Mesendoderm (in vitro differentiated cells): ENCODE measurements at regions not wholly inside any gene's neighbourhood (a gene's known extent, or its start where the extent isn't known, plus 50 kb on each side); places are given as distances from the start of the nearest gene placed in this dataset.
"Not testable (repeated sequence)": the region's sequence is repeated elsewhere in the genome, so short reads cannot be mapped to it uniquely, and the experiment has no call there.

Experiments
- DNase-seq: peaks from one replicate; pipeline ENCODE4 v3.0.0; 2013
- H2AK5ac ChIP-seq: 2 replicates; pipeline ENCODE4 v1.6.1; 2013; ENCODE audit warnings: low read length, inconsistent platforms
- H2BK120ac ChIP-seq: 2 replicates; pipeline ENCODE4 v1.6.1; 2013; ENCODE audit warnings: low read depth, mild to moderate bottlenecking, low read length, moderate library complexity, mixed read lengths
- H2BK15ac ChIP-seq: replicated peaks from 2 replicates; pipeline ENCODE4 v1.6.1; 2013; ENCODE audit warnings: low read depth, mild to moderate bottlenecking, moderate library complexity
- H2BK5ac ChIP-seq: 2 replicates; pipeline ENCODE4 v1.6.1; 2013; ENCODE audit warnings: low read length, inconsistent platforms
- H3K18ac ChIP-seq: 2 replicates; pipeline ENCODE4 v1.6.1; 2013; ENCODE audit warnings: mild to moderate bottlenecking, low read length, mixed read lengths
- H3K23ac ChIP-seq: one replicate; pipeline ENCODE4 v1.6.1; 2013; ENCODE audit warnings: low read length
- H3K27ac ChIP-seq: 2 replicates; pipeline ENCODE4 v1.5.1; 2013; ENCODE audit warnings: low read depth, mild to moderate bottlenecking, inconsistent platforms, low read length, moderate library complexity
- H3K27me3 ChIP-seq: 2 replicates; pipeline ENCODE4 v1.6.1; 2013; ENCODE audit warnings: low read length, control low read depth, mild to moderate bottlenecking, inconsistent platforms; ENCODE audit not compliant: insufficient read depth, poor library complexity
- H3K36me3 ChIP-seq: 2 replicates; pipeline ENCODE4 v1.6.1; 2013; ENCODE audit warnings: low read length, inconsistent platforms; ENCODE audit not compliant: control insufficient read depth, insufficient read depth
- H3K4ac ChIP-seq: one replicate; pipeline ENCODE4 v1.6.1; 2013; ENCODE audit warnings: low read depth, mild to moderate bottlenecking, low read length, moderate library complexity
- H3K4me1 ChIP-seq: 2 replicates; pipeline ENCODE4 v1.6.1; 2013; ENCODE audit warnings: low read depth, low read length, inconsistent platforms; ENCODE audit not compliant: control insufficient read depth
- H3K4me2 ChIP-seq: 2 replicates; pipeline ENCODE4 v1.6.1; 2013; ENCODE audit warnings: low read length
- H3K4me3 ChIP-seq: 2 replicates; pipeline ENCODE4 v1.5.1; 2013; ENCODE audit warnings: mild to moderate bottlenecking, low read length
- H3K56ac ChIP-seq: one replicate; pipeline ENCODE4 v1.6.1; 2013; ENCODE audit warnings: low read length
- H3K79me1 ChIP-seq: 2 replicates; pipeline ENCODE4 v1.6.1; 2013; ENCODE audit warnings: low read length, inconsistent platforms
- H3K79me2 ChIP-seq: 2 replicates; pipeline ENCODE4 v1.6.1; 2013; ENCODE audit warnings: mild to moderate bottlenecking, low read length; ENCODE audit not compliant: control insufficient read depth, insufficient read depth
- H3K9ac ChIP-seq: 2 replicates; pipeline ENCODE4 v1.6.1; 2013; ENCODE audit warnings: low read length, inconsistent platforms
- H4K5ac ChIP-seq: one replicate; pipeline ENCODE4 v1.6.1; 2013; ENCODE audit warnings: low read length
- H4K8ac ChIP-seq: one replicate; pipeline ENCODE4 v1.6.1; 2013; ENCODE audit warnings: low read depth, mild to moderate bottlenecking, control low read depth, low read length, moderate library complexity
- WGBS: extraction: QIAGEN DNeasy Blood & Tissue Kit; methylation state at CpG from one replicate; pipeline ENCODE4 v1.1.7; 2013; ENCODE audit warnings: low lambda C conversion rate, missing lambda C conversion rate; ENCODE audit not compliant: insufficient coverage; ENCODE audit errors: extremely low coverage; 5-methylcytosine and 5-hydroxymethylcytosine counted together

- H3K27me3 ChIP-seq, result no peaks in the 10 kb centered on the region
- H3K36me3 ChIP-seq, result no peaks in the 10 kb centered on the region
- no peak overlapping the region for H3K4me2 ChIP-seq
- H2BK120ac ChIP-seq, result no peak overlapping the region
- H4K8ac ChIP-seq, result no peak overlapping the region
- no peak overlapping the region for H3K9ac ChIP-seq
- no peak overlapping the region for H3K23ac ChIP-seq
- H3K56ac ChIP-seq, result no peak overlapping the region
- no peak overlapping the region for H2BK15ac ChIP-seq
- H3K4ac ChIP-seq, result no peak overlapping the region
- H3K18ac ChIP-seq, result no peak overlapping the region
- no peak overlapping the region for H3K4me3 ChIP-seq
- H4K5ac ChIP-seq, result no peak overlapping the region
- no peak overlapping the region for H3K27ac ChIP-seq
- H2AK5ac ChIP-seq, result no peak overlapping the region
- no peak for DNase-seq
- no CpG with 5 or more reads among the region's 3 CpGs for WGBS
- no peaks in the 10 kb centered on the region for H3K79me2 ChIP-seq
- H2BK5ac ChIP-seq, result no peak overlapping the region
- H3K79me1 ChIP-seq, result no peaks in the 10 kb centered on the region
- H3K4me1 ChIP-seq, result no peaks in the 10 kb centered on the region
Observed at GRCh38 chr18:67133669-67134068, 382.9 kb downstream of the DSEL start.

GRCh38 chr18:67132919-67133318, 383.6 kb downstream of the DSEL start:
- Histone ChIP-seq H3K4me3 (no peak overlapping the region), H3K79me1 (no peaks in the 10 kb centered on the region), H2BK5ac (no peak overlapping the region), H3K9ac (no peak overlapping the region), H3K23ac (no peak overlapping the region), H3K4me2 (no peak overlapping the region), H3K79me2 (no peaks in the 10 kb centered on the region), H4K8ac (no peak overlapping the region), H4K5ac (no peak overlapping the region), H3K36me3 (no peaks in the 10 kb centered on the region), H3K4ac (no peak overlapping the region), H3K27me3 (no peaks in the 10 kb centered on the region), H3K27ac (no peak overlapping the region), H2AK5ac (no peak overlapping the region), H2BK120ac (no peak overlapping the region), H3K4me1 (no peaks in the 10 kb centered on the region), H2BK15ac (no peak overlapping the region), H3K56ac (no peak overlapping the region), H3K18ac (no peak overlapping the region)
- WGBS, result no CpG with 5 or more reads among the region's 2 CpGs
- DNase-seq, result no peak

- no CpG with 5 or more reads among the region's 1 CpG for WGBS
- Histone ChIP-seq H3K4me2 (no peak overlapping the region), H2BK5ac (no peak overlapping the region), H3K4me3 (no peak overlapping the region), H3K27me3 (no peaks in the 10 kb centered on the region), H3K4me1 (no peaks in the 10 kb centered on the region), H3K23ac (no peak overlapping the region), H2AK5ac (no peak overlapping the region), H3K56ac (no peak overlapping the region), H3K79me2 (no peaks in the 10 kb centered on the region), H4K8ac (no peak overlapping the region), H3K18ac (no peak overlapping the region), H2BK120ac (no peak overlapping the region), H2BK15ac (no peak overlapping the region), H3K27ac (no peak overlapping the region), H3K79me1 (no peaks in the 10 kb centered on the region), H3K9ac (no peak overlapping the region), H4K5ac (no peak overlapping the region), H3K4ac (no peak overlapping the region), H3K36me3 (no peaks in the 10 kb centered on the region)
- DNase-seq, result no peak
Observed at GRCh38 chr18:67131498-67131897, 385.0 kb downstream of the DSEL start.

GRCh38 chr18:67126751-67127150, 389.8 kb downstream of the DSEL start:
- not testable (repeated sequence) for H3K27ac ChIP-seq, H2AK5ac ChIP-seq, H3K4me1 ChIP-seq, H3K4me3 ChIP-seq, H3K79me2 ChIP-seq, H2BK15ac ChIP-seq, H3K56ac ChIP-seq, H2BK120ac ChIP-seq, DNase-seq, H2BK5ac ChIP-seq, H3K9ac ChIP-seq, H3K4ac ChIP-seq, H3K27me3 ChIP-seq, H3K23ac ChIP-seq, H4K5ac ChIP-seq, H3K4me2 ChIP-seq, H4K8ac ChIP-seq, H3K18ac ChIP-seq, H3K79me1 ChIP-seq, H3K36me3 ChIP-seq
- no CpG with 5 or more reads among the region's 32 CpGs for WGBS

GRCh38 chr18:67123901-67124300, 392.6 kb downstream of the DSEL start:
- Histone ChIP-seq H3K27me3 (no peaks in the 10 kb centered on the region), H2AK5ac (no peak overlapping the region), H2BK120ac (no peak overlapping the region), H3K18ac (no peak overlapping the region), H3K79me1 (no peaks in the 10 kb centered on the region), H2BK15ac (no peak overlapping the region), H4K8ac (no peak overlapping the region), H3K4me3 (no peak overlapping the region), H3K4me1 (no peaks in the 10 kb centered on the region), H2BK5ac (no peak overlapping the region), H3K36me3 (no peaks in the 10 kb centered on the region), H4K5ac (no peak overlapping the region), H3K56ac (no peak overlapping the region), H3K27ac (no peak overlapping the region), H3K4me2 (no peak overlapping the region), H3K4ac (no peak overlapping the region), H3K9ac (no peak overlapping the region), H3K79me2 (no peaks in the 10 kb centered on the region), H3K23ac (no peak overlapping the region)
- no peak for DNase-seq
- no CpG with 5 or more reads among the region's 1 CpG for WGBS

- Histone ChIP-seq H3K36me3 (no peaks in the 10 kb centered on the region), H3K18ac (no peak overlapping the region), H2AK5ac (no peak overlapping the region), H2BK5ac (no peak overlapping the region), H3K4me3 (no peak overlapping the region), H3K27me3 (no peaks in the 10 kb centered on the region), H3K4ac (no peak overlapping the region), H2BK120ac (no peak overlapping the region), H3K27ac (no peak overlapping the region), H3K4me2 (no peak overlapping the region), H3K4me1 (no peaks in the 10 kb centered on the region), H3K9ac (no peak overlapping the region), H4K5ac (no peak overlapping the region), H3K79me2 (no peaks in the 10 kb centered on the region), H3K23ac (no peak overlapping the region), H3K79me1 (no peaks in the 10 kb centered on the region), H4K8ac (no peak overlapping the region), H2BK15ac (no peak overlapping the region), H3K56ac (no peak overlapping the region)
- DNase-seq, result no peak
Observed at GRCh38 chr18:67117804-67118203, 398.7 kb downstream of the DSEL start.
